ENCODE measurements at regions not wholly inside any gene's neighbourhood (a gene's known extent, or its start where the extent isn't known, plus 50 kb on each side); places are given as distances from the start of the nearest gene placed in this dataset.

DNA sequence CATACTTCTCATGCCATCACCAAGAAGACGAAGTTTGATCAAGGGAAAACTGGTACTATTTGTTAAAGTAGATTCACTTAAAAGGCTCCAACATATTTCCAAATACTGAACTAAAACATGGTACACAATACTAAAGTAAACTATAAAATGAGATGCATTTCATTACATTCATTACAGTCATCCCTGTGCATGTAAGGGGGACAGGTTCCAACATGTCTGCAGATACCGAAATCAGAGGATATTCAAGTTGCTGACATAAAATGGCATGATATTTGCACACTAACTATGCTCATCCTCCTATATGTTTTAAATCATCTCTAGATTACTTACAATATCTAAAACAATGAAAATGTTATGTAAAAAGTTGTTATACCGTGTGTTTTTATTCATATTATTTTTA is 893.9 kb upstream of the MANEA start:
- Histone ChIP-seq H3K36me3 (replicated peaks) (no peaks in the 10 kb centered on the region), H3K27me3 (replicated peaks) (no peaks in the 10 kb centered on the region), H3K27ac (no peak overlapping the region), H3K4me3 (ENCODE audit: low read depth, low read length) (no peak overlapping the region)
- TF ChIP-seq, protein P1, sequence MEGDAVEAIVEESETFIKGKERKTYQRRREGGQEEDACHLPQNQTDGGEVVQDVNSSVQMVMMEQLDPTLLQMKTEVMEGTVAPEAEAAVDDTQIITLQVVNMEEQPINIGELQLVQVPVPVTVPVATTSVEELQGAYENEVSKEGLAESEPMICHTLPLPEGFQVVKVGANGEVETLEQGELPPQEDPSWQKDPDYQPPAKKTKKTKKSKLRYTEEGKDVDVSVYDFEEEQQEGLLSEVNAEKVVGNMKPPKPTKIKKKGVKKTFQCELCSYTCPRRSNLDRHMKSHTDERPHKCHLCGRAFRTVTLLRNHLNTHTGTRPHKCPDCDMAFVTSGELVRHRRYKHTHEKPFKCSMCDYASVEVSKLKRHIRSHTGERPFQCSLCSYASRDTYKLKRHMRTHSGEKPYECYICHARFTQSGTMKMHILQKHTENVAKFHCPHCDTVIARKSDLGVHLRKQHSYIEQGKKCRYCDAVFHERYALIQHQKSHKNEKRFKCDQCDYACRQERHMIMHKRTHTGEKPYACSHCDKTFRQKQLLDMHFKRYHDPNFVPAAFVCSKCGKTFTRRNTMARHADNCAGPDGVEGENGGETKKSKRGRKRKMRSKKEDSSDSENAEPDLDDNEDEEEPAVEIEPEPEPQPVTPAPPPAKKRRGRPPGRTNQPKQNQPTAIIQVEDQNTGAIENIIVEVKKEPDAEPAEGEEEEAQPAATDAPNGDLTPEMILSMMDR (IDR thresholded peaks at IDR 0.05; ENCODE audit: low read depth, low read length, missing control alignments), result no peak
- DNase-seq, result no peak
- in situ Hi-C loops (cut with HindIII; ENCODE audit: low pct_ligation_motif_present, low sequenced_read_pairs), result no loop called here

DNA sequence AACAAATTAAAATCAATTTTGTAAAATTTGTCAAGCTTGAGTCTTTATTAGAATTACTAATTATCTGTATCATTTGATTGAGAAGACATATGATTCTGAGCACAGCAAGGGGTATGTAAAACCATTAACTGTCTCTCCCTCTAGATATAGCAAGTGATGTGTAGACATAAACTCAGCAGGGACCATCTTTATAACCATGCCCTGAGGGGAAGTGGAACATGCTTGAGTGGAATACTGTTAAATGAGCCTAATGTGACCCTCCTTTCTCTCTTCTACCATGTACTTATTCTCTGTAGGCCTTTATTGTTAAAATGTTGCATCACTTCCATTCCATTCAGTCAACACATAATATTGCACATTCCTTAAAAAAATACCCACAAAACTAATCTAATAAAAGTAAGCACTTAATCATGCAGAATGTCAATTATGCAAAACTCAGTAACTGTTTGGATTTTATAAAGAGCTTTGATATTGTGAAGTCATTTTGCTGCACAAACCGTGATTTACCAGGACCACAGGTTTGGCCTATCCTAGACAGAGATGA is 896.6 kb upstream of the MANEA start:
- no peak for DNase-seq
- no peak overlapping the region for H3K27ac ChIP-seq
- H3K36me3 ChIP-seq (replicated peaks), result no peaks in the 10 kb centered on the region
- H3K27me3 ChIP-seq (replicated peaks), result no peaks in the 10 kb centered on the region
- H3K4me3 ChIP-seq (ENCODE audit: low read depth, low read length), result no peak overlapping the region
- in situ Hi-C loops (cut with HindIII; ENCODE audit: low pct_ligation_motif_present, low sequenced_read_pairs), result no loop called here
- TF ChIP-seq, protein P1 (IDR thresholded peaks at IDR 0.05; ENCODE audit: low read depth, low read length, missing control alignments), result no peak

DNA sequence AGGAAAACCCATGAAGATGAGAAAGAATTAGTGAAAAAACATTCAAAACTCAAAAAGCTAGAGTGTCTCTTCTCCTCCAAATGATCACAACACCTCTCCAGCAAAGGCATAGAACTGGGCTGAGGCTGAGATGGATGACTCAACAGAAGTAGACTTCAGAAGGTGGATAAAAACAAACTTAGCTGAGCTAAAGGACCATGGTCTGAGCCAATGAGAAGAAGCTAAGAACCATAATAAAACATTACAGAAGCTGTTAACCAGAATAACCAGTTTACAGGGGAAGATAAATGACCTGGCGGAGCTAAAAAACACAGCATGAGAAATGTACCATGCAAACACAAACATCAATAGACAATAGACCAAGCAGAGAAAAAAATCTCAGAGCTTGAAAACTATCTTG is 904.1 kb upstream of the MANEA start:
- no peak overlapping the region for H3K4me3 ChIP-seq (ENCODE audit: low read depth, low read length)
- in situ Hi-C loops (cut with HindIII; ENCODE audit: low pct_ligation_motif_present, low sequenced_read_pairs), result no loop called here
- no peak for DNase-seq
- no peak overlapping the region for H3K27ac ChIP-seq
- no peaks in the 10 kb centered on the region for H3K36me3 ChIP-seq (replicated peaks)
- TF ChIP-seq, protein P1 (IDR thresholded peaks at IDR 0.05; ENCODE audit: low read depth, low read length, missing control alignments), result no peak
- H3K27me3 ChIP-seq (replicated peaks), result no peaks in the 10 kb centered on the region

DNA sequence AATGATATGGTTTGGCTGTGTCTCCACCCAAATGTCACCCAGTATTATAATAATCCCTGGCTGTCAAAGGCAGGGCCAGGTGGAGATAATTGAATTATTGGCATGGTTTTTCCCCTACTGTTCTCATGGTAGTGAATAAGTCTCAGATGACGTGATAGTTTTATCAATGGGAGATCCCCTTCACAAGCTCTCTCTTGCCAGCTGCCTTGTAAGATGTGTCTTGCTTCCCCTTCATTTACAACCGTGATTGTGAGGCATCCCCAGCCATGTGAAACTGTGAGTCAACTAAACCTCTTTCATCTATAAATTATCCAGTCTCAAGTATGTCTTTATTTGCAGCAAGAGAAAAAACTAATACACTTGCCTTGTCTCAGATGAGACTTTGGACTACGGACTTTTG is 907.3 kb upstream of the MANEA start:
- Histone ChIP-seq H3K27ac (no peak overlapping the region), H3K4me3 (ENCODE audit: low read depth, low read length) (no peak overlapping the region), H3K36me3 (replicated peaks) (no peaks in the 10 kb centered on the region), H3K27me3 (replicated peaks) (no peaks in the 10 kb centered on the region)
- DNase-seq, result no peak
- TF ChIP-seq, protein P1 (IDR thresholded peaks at IDR 0.05; ENCODE audit: low read depth, low read length, missing control alignments), result no peak
- in situ Hi-C loops (cut with HindIII; ENCODE audit: low pct_ligation_motif_present, low sequenced_read_pairs), result no loop called here

DNA sequence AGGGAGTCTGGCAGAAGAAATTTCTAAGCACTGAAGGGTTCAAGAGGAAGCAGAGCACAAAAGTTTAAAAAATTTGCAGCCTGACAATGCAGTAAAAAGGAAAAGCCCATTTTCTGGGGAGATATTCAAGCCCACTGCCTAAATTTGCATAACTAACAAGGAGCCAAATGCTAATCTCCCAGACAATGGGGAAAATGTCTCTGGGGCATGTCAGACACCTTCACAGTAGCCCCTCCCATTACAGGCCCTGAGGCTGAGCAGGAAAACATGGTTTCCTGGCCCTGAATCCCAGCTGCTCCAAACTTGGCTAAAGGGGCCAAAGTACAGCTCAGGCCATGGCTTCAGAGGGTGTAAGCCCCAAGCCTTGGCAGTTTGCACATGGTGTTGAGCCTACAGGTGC is 908.5 kb upstream of the MANEA start:
- DNase-seq, result no peak
- H3K27me3 ChIP-seq (replicated peaks), result no peaks in the 10 kb centered on the region
- no peak overlapping the region for H3K4me3 ChIP-seq (ENCODE audit: low read depth, low read length)
- H3K36me3 ChIP-seq (replicated peaks), result no peaks in the 10 kb centered on the region
- in situ Hi-C loops (cut with HindIII; ENCODE audit: low pct_ligation_motif_present, low sequenced_read_pairs), result no loop called here
- H3K27ac ChIP-seq, result no peak overlapping the region
- TF ChIP-seq, protein P1 (IDR thresholded peaks at IDR 0.05; ENCODE audit: low read depth, low read length, missing control alignments), result no peak

DNA sequence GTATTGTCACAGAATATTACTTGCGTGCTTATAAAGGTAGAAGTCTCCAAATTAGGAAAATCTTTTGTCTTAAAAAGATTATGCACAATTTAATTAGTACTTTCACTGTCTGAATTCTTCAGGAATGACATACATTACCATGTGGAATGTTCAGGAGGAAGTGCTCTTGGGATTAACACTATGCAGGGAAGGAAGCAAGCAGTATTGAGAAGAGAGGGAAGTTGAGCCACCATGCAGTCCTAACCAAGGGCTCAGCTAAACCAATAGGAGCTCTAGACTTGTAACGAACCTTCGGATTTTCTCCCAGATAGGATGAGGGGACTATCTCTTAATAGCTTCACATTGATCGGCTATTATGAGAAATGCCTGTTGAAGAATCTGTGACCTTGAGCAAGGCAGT is 918.4 kb upstream of the MANEA start:
- TF ChIP-seq, protein P1 (IDR thresholded peaks at IDR 0.05; ENCODE audit: low read depth, low read length, missing control alignments), result no peak
- Histone ChIP-seq H3K27ac (no peak overlapping the region), H3K4me3 (ENCODE audit: low read depth, low read length) (no peak overlapping the region), H3K36me3 (replicated peaks) (no peaks in the 10 kb centered on the region), H3K27me3 (replicated peaks) (no peaks in the 10 kb centered on the region)
- no peak for DNase-seq
- in situ Hi-C loops (cut with HindIII; ENCODE audit: low pct_ligation_motif_present, low sequenced_read_pairs), result no loop called here

Measured in brain microvascular endothelial cell (primary cell).